ENCODE measurements at regions not wholly inside any gene's neighbourhood (a gene's known extent, or its start where the extent isn't known, plus 50 kb on each side); places are given as distances from the start of the nearest gene placed in this dataset.
"Not testable (repeated sequence)": the region's sequence is repeated elsewhere in the genome, so short reads cannot be mapped to it uniquely, and the experiment has no call there.

GRCh38 chr2:132300592-132301378 lies 115.8 kb upstream of the GPR39 start:
- H3K27me3 ChIP-seq; H3K9me3 ChIP-seq; DNase-seq (ENCODE audit: extremely low spot score in 2 of 2); H3K36me3 ChIP-seq; H3K4me1 ChIP-seq; H3K27ac ChIP-seq; H3K4me3 ChIP-seq; intact Hi-C loops (cut with DNase I): not testable (repeated sequence)

- peak in 1 of 2 donors; percentile 40 for TF ChIP-seq POLR2AphosphoS5 (IDR thresholded peaks at IDR 0.05; ENCODE audit: insufficient read depth in 1 of 2, low read depth in 1 of 2)
- DNase-seq (ENCODE audit: extremely low spot score in 2 of 2); H3K36me3 ChIP-seq; H3K4me1 ChIP-seq; H3K27ac ChIP-seq; H3K9me3 ChIP-seq; intact Hi-C loops (cut with DNase I); H3K27me3 ChIP-seq: not testable (repeated sequence)
- peak overlapping the region; percentile 30 to 41 for H3K4me3 ChIP-seq
Observed at GRCh38 chr2:132304661-132305380, 111.8 kb upstream of the GPR39 start.

- H3K27me3 ChIP-seq; H3K4me1 ChIP-seq; DNase-seq (ENCODE audit: extremely low spot score in 2 of 2); H3K9me3 ChIP-seq; H3K27ac ChIP-seq; H3K4me3 ChIP-seq; intact Hi-C loops (cut with DNase I); H3K36me3 ChIP-seq: not testable (repeated sequence)
Observed at GRCh38 chr2:132307613-132308198, 108.9 kb upstream of the GPR39 start.

- H3K9me3 ChIP-seq; DNase-seq (ENCODE audit: extremely low spot score in 2 of 2); H3K36me3 ChIP-seq; intact Hi-C loops (cut with DNase I); H3K27ac ChIP-seq; H3K4me1 ChIP-seq; H3K4me3 ChIP-seq; H3K27me3 ChIP-seq: not testable (repeated sequence)
Observed at GRCh38 chr2:132309203-132309602, 107.4 kb upstream of the GPR39 start.

GRCh38 chr2:132315546-132315945 lies 101.1 kb upstream of the GPR39 start:
- H3K27ac ChIP-seq; intact Hi-C loops (cut with DNase I); H3K27me3 ChIP-seq; H3K4me1 ChIP-seq; H3K9me3 ChIP-seq; DNase-seq (ENCODE audit: extremely low spot score in 2 of 2); H3K36me3 ChIP-seq; H3K4me3 ChIP-seq: not testable (repeated sequence)

- H3K36me3 ChIP-seq; DNase-seq (ENCODE audit: extremely low spot score in 2 of 2); H3K27me3 ChIP-seq; H3K9me3 ChIP-seq; H3K27ac ChIP-seq; intact Hi-C loops (cut with DNase I); H3K4me1 ChIP-seq; H3K4me3 ChIP-seq: not testable (repeated sequence)
Observed at GRCh38 chr2:132317026-132317680, 99.5 kb upstream of the GPR39 start.

- H3K4me3 ChIP-seq; H3K36me3 ChIP-seq; DNase-seq (ENCODE audit: extremely low spot score in 2 of 2); H3K9me3 ChIP-seq; H3K27ac ChIP-seq; H3K27me3 ChIP-seq; H3K4me1 ChIP-seq; intact Hi-C loops (cut with DNase I): not testable (repeated sequence)
Observed at GRCh38 chr2:132318481-132318880, 98.1 kb upstream of the GPR39 start.

- H3K36me3 ChIP-seq; DNase-seq (ENCODE audit: extremely low spot score in 2 of 2); H3K4me3 ChIP-seq; H3K4me1 ChIP-seq; intact Hi-C loops (cut with DNase I); H3K27ac ChIP-seq; H3K27me3 ChIP-seq; H3K9me3 ChIP-seq: not testable (repeated sequence)
Observed at GRCh38 chr2:132324005-132324404, 92.6 kb upstream of the GPR39 start.

- H3K4me1 ChIP-seq; H3K9me3 ChIP-seq; intact Hi-C loops (cut with DNase I); DNase-seq (ENCODE audit: extremely low spot score in 2 of 2); H3K27me3 ChIP-seq; H3K27ac ChIP-seq; H3K36me3 ChIP-seq; H3K4me3 ChIP-seq: not testable (repeated sequence)
Observed at GRCh38 chr2:132332345-132333033, 84.1 kb upstream of the GPR39 start.

- H3K27ac ChIP-seq; H3K4me3 ChIP-seq; DNase-seq (ENCODE audit: extremely low spot score in 2 of 2); intact Hi-C loops (cut with DNase I); H3K4me1 ChIP-seq; H3K9me3 ChIP-seq; H3K27me3 ChIP-seq; H3K36me3 ChIP-seq: not testable (repeated sequence)
Observed at GRCh38 chr2:132337135-132337534, 79.5 kb upstream of the GPR39 start.

GRCh38 chr2:132337844-132338243 lies 78.8 kb upstream of the GPR39 start:
- DNase-seq (ENCODE audit: extremely low spot score in 2 of 2); H3K9me3 ChIP-seq; H3K4me1 ChIP-seq; H3K27me3 ChIP-seq; H3K4me3 ChIP-seq; H3K27ac ChIP-seq; H3K36me3 ChIP-seq; intact Hi-C loops (cut with DNase I): not testable (repeated sequence)

All from vagina (tissue), 2 donors.